H1 (cell line): ENCODE measurements at regions not wholly inside any gene's neighbourhood (a gene's known extent, or its start where the extent isn't known, plus 50 kb on each side); places are given as distances from the start of the nearest gene placed in this dataset.

ENCODE experiments used
- CTCF ChIA-PET: fragments of 300-600 bp; sonication (Branson Sonifier 250); formaldehyde crosslinking; loops from one replicate; lab custom pipeline; 2021; ENCODE audit not compliant: partially characterized antibody; lab: Charles Lee
- POLR2A ChIA-PET: fragments of 300-600 bp; sonication (Branson Sonifier 250); formaldehyde crosslinking; loops from one replicate; lab custom pipeline; 2021; ENCODE audit warnings: inconsistent platforms; ENCODE audit not compliant: partially characterized antibody; lab: Charles Lee
- DNase-seq, 2 experiments: peaks; one replicate each; pipeline versions ENCODE4 v3.0.0 to v3.0.0-alpha.2; 2010 to 2022; ENCODE audit warnings: low spot score in 2 of 2, low read depth in 1 of 2, mixed read lengths in 1 of 2
- FAIRE-seq: peaks from 2 replicates; lab custom pipeline; 2011; peaks lifted over from hg19 to GRCh38; lab: Jason Lieb, UNC
- H2AFZ ChIP-seq: 2 replicates; pipeline ENCODE4 v1.8.1; 2012; ENCODE audit warnings: low read length, inconsistent platforms
- H2AK5ac ChIP-seq: 2 replicates; pipeline ENCODE4 v1.6.1; 2013; ENCODE audit warnings: low read depth, low read length
- H2BK120ac ChIP-seq: replicated peaks from 2 replicates; pipeline ENCODE3; 2013; ENCODE audit warnings: low read depth, low read length, inconsistent platforms
- H2BK12ac ChIP-seq: 2 replicates; pipeline ENCODE4 v1.6.1; 2013; ENCODE audit warnings: low read depth, low read length
- H2BK15ac ChIP-seq: 2 replicates; pipeline ENCODE4 v1.6.1; 2013; ENCODE audit warnings: low read length
- H2BK20ac ChIP-seq: 2 replicates; pipeline ENCODE4 v1.6.1; 2013; ENCODE audit warnings: low read length
- H2BK5ac ChIP-seq: 2 replicates; pipeline ENCODE4 v1.6.1; 2013; ENCODE audit warnings: low read depth, low read length
- H3K14ac ChIP-seq: 2 replicates; pipeline ENCODE4 v1.6.1; 2013; ENCODE audit warnings: inconsistent platforms; ENCODE audit not compliant: insufficient read length
- H3K18ac ChIP-seq: 2 replicates; pipeline ENCODE4 v1.6.1; 2013; ENCODE audit warnings: low read length; ENCODE audit errors: extremely low read depth
- H3K23ac ChIP-seq: 2 replicates; pipeline ENCODE4 v1.6.1; 2013; ENCODE audit warnings: inconsistent platforms; ENCODE audit not compliant: insufficient read length
- H3K23me2 ChIP-seq: 2 replicates; pipeline ENCODE4 v1.6.1; 2013; ENCODE audit warnings: low read depth, low read length
- H3K27ac ChIP-seq: 2 replicates; pipeline ENCODE4 v1.6.1; 2011; ENCODE audit warnings: low read depth, low read length, inconsistent platforms
- H3K27me3 ChIP-seq, 4 experiments: replicated peaks in 1 of 4; 1 replicate in 1 of 4; 2 replicates in 3 of 4; pipeline versions ENCODE4 v1.6.1 to v1.8.1; 2011 to 2013; ENCODE audit warnings: low read length in 3 of 4, mild to moderate bottlenecking in 3 of 4, inconsistent platforms in 2 of 4, mixed read lengths in 2 of 4, moderate library complexity in 1 of 4; ENCODE audit not compliant: control insufficient read depth in 3 of 4, insufficient read depth in 3 of 4; ENCODE audit errors: extremely low read depth in 1 of 4
- H3K36me3 ChIP-seq, 4 experiments: 2 replicates each; pipeline versions ENCODE4 v1.6.1 to v1.8.1; 2011 to 2013; ENCODE audit warnings: mild to moderate bottlenecking in 4 of 4, low read length in 3 of 4, moderate library complexity in 2 of 4, control low read depth in 1 of 4, inconsistent platforms in 1 of 4; ENCODE audit not compliant: insufficient read depth in 4 of 4, control insufficient read depth in 2 of 4
- H3K4ac ChIP-seq: replicated peaks from 2 replicates; pipeline ENCODE3; 2013; ENCODE audit warnings: low read length, low read depth, mixed read lengths, inconsistent platforms; ENCODE audit not compliant: insufficient read length
- H3K4me1 ChIP-seq, 4 experiments: replicated peaks in 1 of 4; 1 replicate in 1 of 4; 2 replicates in 3 of 4; pipeline versions ENCODE4 v1.6.1 to v1.8.1; 2011 to 2013; ENCODE audit warnings: low read length in 3 of 4, inconsistent platforms in 2 of 4, mixed read lengths in 1 of 4; ENCODE audit not compliant: insufficient read depth in 4 of 4, control insufficient read depth in 3 of 4
- H3K4me2 ChIP-seq, 2 experiments: 2 replicates each; pipeline versions ENCODE4 v1.6.1 to v1.8.1; 2011 to 2013; ENCODE audit warnings: low read depth in 2 of 2, low read length in 2 of 2, control low read depth in 1 of 2, inconsistent platforms in 1 of 2, mild to moderate bottlenecking in 1 of 2; ENCODE audit not compliant: insufficient read depth in 1 of 2
- H3K4me3 ChIP-seq, 4 experiments: fragments of 200-600, 300-600 bp in 1 of 4; sonication (generic), shearing (Covaris generic), sonication (Bioruptor Twin) in 1 of 4; 2 replicates each; pipeline versions ENCODE4 v1.5.1 to v1.8.1; 2011 to 2016; ENCODE audit warnings: low read length in 4 of 4, low read depth in 3 of 4, control low read depth in 2 of 4, inconsistent platforms in 2 of 4, mild to moderate bottlenecking in 2 of 4, mixed read lengths in 1 of 4, moderate library complexity in 1 of 4; ENCODE audit not compliant: insufficient read depth in 2 of 4; ENCODE audit errors: extremely low read depth in 1 of 4
- H3K56ac ChIP-seq: replicated peaks from 2 replicates; pipeline ENCODE3; 2013; ENCODE audit warnings: low read depth, mild to moderate bottlenecking, mixed read lengths, low read length, inconsistent platforms; ENCODE audit not compliant: insufficient read length
- H3K79me1 ChIP-seq: 2 replicates; pipeline ENCODE4 v1.6.1; 2013; ENCODE audit warnings: low read depth, low read length, control low read depth
- H3K79me2 ChIP-seq, 2 experiments: 2 replicates each; pipeline versions ENCODE4 v1.6.1 to v1.8.1; 2012 to 2013; ENCODE audit warnings: low read length in 2 of 2, mild to moderate bottlenecking in 2 of 2, inconsistent platforms in 1 of 2; ENCODE audit not compliant: insufficient read depth in 2 of 2, control insufficient read depth in 1 of 2
- H3K9ac ChIP-seq, 4 experiments: replicated peaks in 1 of 4; 1 replicate in 1 of 4; 2 replicates in 3 of 4; pipeline versions ENCODE4 v1.6.1 to v1.8.1; 2011 to 2013; ENCODE audit warnings: low read depth in 3 of 4, low read length in 3 of 4, control low read depth in 2 of 4, mild to moderate bottlenecking in 2 of 4, moderate library complexity in 2 of 4, inconsistent platforms in 1 of 4; ENCODE audit errors: extremely low read depth in 1 of 4
- H3K9me3 ChIP-seq, 2 experiments: 2 replicates each; pipeline versions ENCODE4 v1.6.1 to v1.8.1; 2012 to 2013; ENCODE audit warnings: mild to moderate bottlenecking in 2 of 2, moderate library complexity in 2 of 2, control low read depth in 1 of 2, inconsistent platforms in 1 of 2, low read depth in 1 of 2, low read length in 1 of 2, mixed read lengths in 1 of 2; ENCODE audit not compliant: insufficient read depth in 2 of 2
- H4K20me1 ChIP-seq, 2 experiments: replicated peaks in 1 of 2; 2 replicates each; pipeline versions ENCODE3 to v1.8.1; 2011 to 2013; ENCODE audit warnings: inconsistent platforms in 2 of 2, low read length in 2 of 2, mild to moderate bottlenecking in 1 of 2; ENCODE audit not compliant: insufficient read depth in 2 of 2, control insufficient read depth in 1 of 2
- H4K5ac ChIP-seq: 2 replicates; pipeline ENCODE4 v1.6.1; 2013; ENCODE audit warnings: low read length, low read depth, mixed read lengths, inconsistent platforms; ENCODE audit not compliant: insufficient read length
- H4K8ac ChIP-seq: 2 replicates; pipeline ENCODE4 v1.8.0; 2013; ENCODE audit warnings: mild to moderate bottlenecking, moderate library complexity, low read length, inconsistent platforms; ENCODE audit not compliant: insufficient read depth; ENCODE audit errors: extremely low read depth
- H4K91ac ChIP-seq: replicated peaks from 2 replicates; pipeline ENCODE3; 2013; ENCODE audit warnings: low read length, mixed read lengths, inconsistent platforms; ENCODE audit not compliant: insufficient read length
- BCL11A ChIP-seq, 2 experiments: IDR thresholded peaks; one replicate each; pipeline ENCODE4 v1.6.1; 2011; ENCODE audit warnings: low read depth in 2 of 2, low read length in 2 of 2, mild to moderate bottlenecking in 2 of 2
- CBX5 ChIP-seq: fragments of 300-800, 300-1000 bp; sonication (generic); IDR thresholded peaks from 2 replicates; pipeline ENCODE4 v1.7.1; 2016; ENCODE audit warnings: antibody characterized with exemption, low read length, low read depth
- CBX8 ChIP-seq: fragments of 300-800, 300-1000 bp; sonication (generic); IDR thresholded peaks from 2 replicates; pipeline ENCODE4 v1.7.1; 2016; ENCODE audit warnings: low read depth, low read length, borderline replicate concordance
- CHD1 ChIP-seq: IDR thresholded peaks from 2 replicates; pipeline ENCODE4 v1.6.1; 2012; ENCODE audit warnings: low read depth, low read length, improper control_type of control experiment
- EP300 ChIP-seq, 2 experiments: IDR thresholded peaks; 1 replicate in 1 of 2; 2 replicates in 1 of 2; pipeline ENCODE4 v1.6.1; 2011 to 2012; ENCODE audit warnings: low read depth in 2 of 2, low read length in 2 of 2, mild to moderate bottlenecking in 2 of 2, borderline replicate concordance in 1 of 2, inconsistent platforms in 1 of 2, moderate library complexity in 1 of 2
- JUN ChIP-seq: IDR thresholded peaks from 2 replicates; pipeline ENCODE4 v1.6.1; 2011; ENCODE audit warnings: low read depth, mild to moderate bottlenecking, improper control_type of control experiment, low read length
- NRF1 ChIP-seq: IDR thresholded peaks from 2 replicates; pipeline ENCODE4 v1.6.1; 2011; ENCODE audit warnings: mild to moderate bottlenecking, low read depth, low read length, improper control_type of control experiment
- TAF7 ChIP-seq: optimal IDR thresholded peaks from 2 replicates; pipeline ENCODE3; 2011; ENCODE audit warnings: low read depth, mild to moderate bottlenecking, inconsistent platforms, low read length, moderate library complexity, borderline replicate concordance
- ZNF274 ChIP-seq: IDR thresholded peaks from 2 replicates; pipeline ENCODE4 v1.7.0; 2012; ENCODE audit warnings: low read length, borderline replicate concordance; ENCODE audit errors: extremely low read depth
- WGBS, 2 experiments: shearing (Covaris generic) in 1 of 2; methylation state at CpG; one replicate each; pipeline versions ENCODE4 v1.1.6 to v1.1.7; 2013 to 2015; ENCODE audit warnings: low lambda C conversion rate in 2 of 2, mixed read lengths in 2 of 2, inconsistent platforms in 1 of 2, low coverage in 1 of 2, missing lambda C conversion rate in 1 of 2; ENCODE audit not compliant: insufficient replicate concordance in 2 of 2, insufficient coverage in 1 of 2, insufficient read length in 1 of 2; ENCODE audit errors: extremely low coverage in 1 of 2, missing lambda C conversion rate in 1 of 2; 5-methylcytosine and 5-hydroxymethylcytosine counted together

DNA sequence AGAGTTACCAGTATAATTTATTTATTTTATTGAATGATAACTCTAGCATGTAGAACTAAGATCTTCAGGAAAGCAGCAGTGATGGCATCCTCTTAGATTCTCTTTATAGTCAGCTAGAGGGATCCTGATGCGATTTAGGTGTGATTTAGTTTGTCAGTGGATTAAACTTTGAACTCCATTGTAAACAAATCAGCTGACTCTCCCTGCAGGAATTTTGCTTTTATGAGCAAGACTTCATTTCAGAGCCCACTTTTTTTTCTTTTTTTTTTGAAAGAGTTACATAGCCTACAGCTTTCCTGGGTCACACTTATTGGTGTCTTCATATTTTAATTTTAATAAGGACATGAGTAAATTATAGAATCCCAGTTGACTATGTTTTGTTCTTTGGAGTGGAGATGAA, 93.8 kb upstream of the SEMA6A start:
- no peaks in the 10 kb centered on the region for H3K27me3 ChIP-seq
- H4K91ac ChIP-seq, result no peak overlapping the region
- H3K4me3 ChIP-seq, result no peak overlapping the region
- H3K79me1 ChIP-seq, result no peaks in the 10 kb centered on the region
- CTCF ChIA-PET, result interaction anchor here (1.5 kb wide), 1 partner anchor 82 kb away, joined by 3 read pairs; no protein-coding TSS in a partner anchor
- H4K20me1 ChIP-seq, result no peaks in the 10 kb centered on the region
- no peaks in the 10 kb centered on the region for H3K4me1 ChIP-seq
- no peak overlapping the region for H4K5ac ChIP-seq
- H3K4me2 ChIP-seq, result no peak overlapping the region
- H2BK20ac ChIP-seq, result no peak overlapping the region
- H2BK120ac ChIP-seq, result no peak overlapping the region
- no peaks in the 10 kb centered on the region for H3K79me2 ChIP-seq
- H2BK5ac ChIP-seq, result no peak overlapping the region
- H2BK15ac ChIP-seq, result no peak overlapping the region
- H3K18ac ChIP-seq, result no peak overlapping the region
- H3K27ac ChIP-seq, result no peak overlapping the region
- DNase-seq (no peak), FAIRE-seq (no peak)
- 82% methylated on average over 1 of the region's 1 CpG; no CpG with 5 or more reads in 1 of the 2 experiments for WGBS, 2 experiments
- H3K36me3 ChIP-seq, result no peaks in the 10 kb centered on the region; a peak in 1 of 8 replicates
- H3K23me2 ChIP-seq, result no peaks in the 10 kb centered on the region
- H3K9me3 ChIP-seq, result no peaks in the 10 kb centered on the region
- H2AK5ac ChIP-seq, result no peak overlapping the region
- no peak overlapping the region for H2AFZ ChIP-seq
- H3K14ac ChIP-seq, result no peak overlapping the region
- no peak overlapping the region for H3K23ac ChIP-seq
- H3K4ac ChIP-seq, result no peak overlapping the region
- H3K56ac ChIP-seq, result no peak overlapping the region
- no peak overlapping the region for H4K8ac ChIP-seq
- POLR2A ChIA-PET, result interaction anchor here (1.1 kb wide), 1 partner anchor 9 kb away, joined by 5 read pairs; no protein-coding TSS in a partner anchor
- no peak overlapping the region for H3K9ac ChIP-seq
- H2BK12ac ChIP-seq, result no peak overlapping the region
- TF ChIP-seq ZNF274 (no peak), CBX5 (no peak), TAF7 (no peak), NRF1 (no peak), JUN (no peak), BCL11A (IDR thresholded peaks at IDR 0.05; ENCODE audit: low read depth in 2 of 2, low read length in 2 of 2) (no peak), EP300 (IDR thresholded peaks at IDR 0.05; ENCODE audit: borderline replicate concordance in 1 of 2, low read depth in 2 of 2, low read length in 2 of 2) (no peak), CHD1 (no peak), CBX8 (no peak)
